Lung (tissue), 11 donors: ENCODE measurements at regions not wholly inside any gene's neighbourhood (a gene's known extent, or its start where the extent isn't known, plus 50 kb on each side); places are given as distances from the start of the nearest gene placed in this dataset.
A peak's percentile ranks its signal among the peaks of the same experiment; 100 is the strongest.

ENCODE experiments used
- ATAC-seq: fragments of 200-7000 bp; cut with Tn5 transposase; one replicate; pipeline ENCODE4 v1.9.1; 2020; ENCODE audit warnings: moderate number of reproducible peaks; ENCODE audit not compliant: insufficient read depth, low FRiP score
- DNase-seq, 3 donors: peaks; one replicate each; pipeline ENCODE4 v3.0.0-alpha.2; 2013 to 2017
- H3K27ac ChIP-seq, 2 donors: one replicate each; pipeline ENCODE4 v1.5.1; 2013; ENCODE audit warnings: mild to moderate bottlenecking in 2 of 2, moderate library complexity in 2 of 2, control low read depth in 1 of 2, inconsistent platforms in 1 of 2, low read depth in 1 of 2, low read length in 1 of 2
- H3K27me3 ChIP-seq, 3 donors: one replicate each; pipeline ENCODE4 v1.5.1; 2013; ENCODE audit warnings: low read length in 2 of 3; ENCODE audit not compliant: control insufficient read depth in 3 of 3, insufficient read depth in 3 of 3
- H3K36me3 ChIP-seq, 4 donors: one replicate each; pipeline ENCODE4 v1.5.1; 2013; ENCODE audit warnings: low read length in 4 of 4, mild to moderate bottlenecking in 1 of 4, moderate library complexity in 1 of 4; ENCODE audit not compliant: control insufficient read depth in 4 of 4, insufficient read depth in 4 of 4
- H3K4me1 ChIP-seq, 5 donors: one replicate each; pipeline ENCODE4 v1.5.1; 2013; ENCODE audit warnings: low read length in 5 of 5, mild to moderate bottlenecking in 2 of 5, moderate library complexity in 1 of 5; ENCODE audit not compliant: control insufficient read depth in 5 of 5, insufficient read depth in 5 of 5
- H3K4me3 ChIP-seq: one replicate; pipeline ENCODE4 v1.5.1; 2013; ENCODE audit warnings: mild to moderate bottlenecking, control low read depth, moderate library complexity
- H3K9ac ChIP-seq, 2 donors: one replicate each; pipeline ENCODE4 v1.5.1; 2013; ENCODE audit warnings: low read length in 2 of 2, control low read depth in 1 of 2; ENCODE audit not compliant: insufficient read depth in 1 of 2
- H3K9me3 ChIP-seq, 4 donors: one replicate each; pipeline ENCODE4 v1.5.1; 2013; ENCODE audit warnings: low read length in 3 of 4, mild to moderate bottlenecking in 1 of 4, moderate library complexity in 1 of 4; ENCODE audit not compliant: control insufficient read depth in 4 of 4, insufficient read depth in 3 of 4
- CTCF ChIP-seq: IDR thresholded peaks from 2 replicates; pipeline ENCODE4 v1.5.1; 2012; ENCODE audit warnings: mild to moderate bottlenecking; ENCODE audit errors: control extremely low read depth, extremely low read depth
- WGBS, 2 donors: extraction: QIAGEN DNeasy Blood & Tissue Kit; methylation state at CpG; one replicate each; pipeline ENCODE4 v1.1.7; 2013; 5-methylcytosine and 5-hydroxymethylcytosine counted together
- donor health status: control.
- donor health status: control.
- donor health status: Bipolar disorder and iron deficiency.
- donor health status: healthy.
- donor health status: DM: yes; HTN: yes; CAD: no.

GRCh38 chr1:58249388-58249736 is 297.2 kb downstream of the OMA1 start:
- Histone ChIP-seq H3K36me3 (no peaks in the 10 kb centered on the region), H3K9ac (no peak overlapping the region), H3K27ac (no peak overlapping the region), H3K9me3 (peaks cover 0 to 5% (median 1%) of the 10 kb centered on the region in 4 donors), H3K4me1 (peaks cover 0 to 14% (median 5%) of the 10 kb centered on the region in 5 donors), H3K4me3 (no peak overlapping the region), H3K27me3 (peaks cover 12 to 71% (median 50%) of the 10 kb centered on the region in 3 donors)
- no peak for ATAC-seq
- DNase-seq = peak in 1 of 3 donors; percentile 2
- no peak for TF ChIP-seq CTCF
- WGBS, 2 donors = 2 to 4% methylated on average over 14 of the region's 14 CpGs

GRCh38 chr1:58248791-58249190 is 297.7 kb downstream of the OMA1 start:
- peaks cover 12 to 77% (median 50%) of the 10 kb centered on the region in 3 donors for H3K27me3 ChIP-seq

GRCh38 chr1:58248072-58248471 is 298.5 kb downstream of the OMA1 start:
- peaks cover 12 to 79% (median 50%) of the 10 kb centered on the region in 3 donors for H3K27me3 ChIP-seq
- H3K9ac ChIP-seq = no peak overlapping the region
- WGBS, 2 donors = 38 to 41% methylated on average over 5 of the region's 5 CpGs
- H3K9me3 ChIP-seq = peaks cover 0 to 5% (median 1%) of the 10 kb centered on the region in 4 donors
- TF ChIP-seq CTCF = no peak
- DNase-seq (no peak), ATAC-seq (no peak)
- H3K4me1 ChIP-seq = peaks cover 0 to 14% (median 5%) of the 10 kb centered on the region in 5 donors
- H3K27ac ChIP-seq = no peak overlapping the region
- no peaks in the 10 kb centered on the region for H3K36me3 ChIP-seq
- no peak overlapping the region for H3K4me3 ChIP-seq

More at GRCh38 chr1:58248791-58249190, 297.7 kb downstream of the OMA1 start:
- DNase-seq (no peak), ATAC-seq (no peak)
- WGBS, 2 donors = 5 to 6% methylated on average over 11 of the region's 11 CpGs
- no peak overlapping the region for H3K4me3 ChIP-seq
- H3K4me1 ChIP-seq = peaks cover 0 to 14% (median 5%) of the 10 kb centered on the region in 5 donors
- H3K9ac ChIP-seq = no peak overlapping the region
- no peak for TF ChIP-seq CTCF
- peaks cover 0 to 5% (median 1%) of the 10 kb centered on the region in 4 donors for H3K9me3 ChIP-seq
- no peak overlapping the region for H3K27ac ChIP-seq
- H3K36me3 ChIP-seq = no peaks in the 10 kb centered on the region

GRCh38 chr1:58246549-58246948 is 300.0 kb downstream of the OMA1 start:
- Histone ChIP-seq H3K27me3 (peaks cover 12 to 65% (median 44%) of the 10 kb centered on the region in 3 donors), H3K36me3 (no peaks in the 10 kb centered on the region), H3K9ac (no peak overlapping the region), H3K9me3 (peaks cover 0 to 5% (median 0%) of the 10 kb centered on the region in 4 donors), H3K4me3 (no peak overlapping the region), H3K27ac (no peak overlapping the region), H3K4me1 (peaks cover 0 to 14% (median 5%) of the 10 kb centered on the region in 5 donors)
- TF ChIP-seq CTCF = no peak
- WGBS, 2 donors = 96% methylated on average over 4 of the region's 4 CpGs
- DNase-seq (no peak), ATAC-seq (no peak)
